GM23248 (cell line): ENCODE measurements at regions not wholly inside any gene's neighbourhood (a gene's known extent, or its start where the extent isn't known, plus 50 kb on each side); places are given as distances from the start of the nearest gene placed in this dataset.

ENCODE experiments used
- DNase-seq: peaks from one replicate; pipeline ENCODE4 v3.0.0-alpha.2; 2015
- H2AFZ ChIP-seq: fragments of 200-600 bp; sonication (generic); 2 replicates; pipeline ENCODE4 v1.6.1; 2016; ENCODE audit warnings: antibody characterized with exemption
- H3F3A ChIP-seq: fragments of 200-600 bp; sonication (generic); 2 replicates; pipeline ENCODE4 v1.6.1; 2016; ENCODE audit warnings: mild to moderate bottlenecking, antibody characterized with exemption, mixed run types; ENCODE audit not compliant: insufficient read depth
- H3K27ac ChIP-seq: fragments of 200-600 bp; sonication (generic); 2 replicates; pipeline ENCODE4 v1.5.1; 2016; ENCODE audit warnings: mild to moderate bottlenecking
- H3K27me3 ChIP-seq: fragments of 200-600 bp; sonication (generic); replicated peaks from 2 replicates; pipeline ENCODE4 v1.6.1; 2016; ENCODE audit warnings: mild to moderate bottlenecking; ENCODE audit not compliant: insufficient read depth
- H3K36me3 ChIP-seq: fragments of 200-600 bp; sonication (generic); 2 replicates; pipeline ENCODE4 v1.6.1; 2016; ENCODE audit warnings: low read depth, mild to moderate bottlenecking
- H3K4me1 ChIP-seq: fragments of 200-600 bp; sonication (generic); 2 replicates; pipeline ENCODE4 v1.6.1; 2016; ENCODE audit warnings: mild to moderate bottlenecking; ENCODE audit not compliant: insufficient read depth
- H3K4me2 ChIP-seq: fragments of 200-600 bp; sonication (generic); one replicate; pipeline ENCODE4 v1.6.1; 2016; ENCODE audit warnings: mild to moderate bottlenecking; ENCODE audit not compliant: unreplicated experiment
- H3K4me3 ChIP-seq: fragments of 200-600 bp; sonication (generic); 2 replicates; pipeline ENCODE4 v1.5.1; 2016; ENCODE audit warnings: mild to moderate bottlenecking
- H3K79me2 ChIP-seq: fragments of 200-600 bp; sonication (generic); 2 replicates; pipeline ENCODE4 v1.6.1; 2016; ENCODE audit warnings: mild to moderate bottlenecking; ENCODE audit not compliant: insufficient read depth
- H3K9ac ChIP-seq: fragments of 200-600 bp; sonication (generic); 2 replicates; pipeline ENCODE4 v1.6.1; 2016; ENCODE audit warnings: mild to moderate bottlenecking
- H3K9me2 ChIP-seq: fragments of 200-600 bp; sonication (generic); 2 replicates; pipeline ENCODE4 v1.6.1; 2016; ENCODE audit warnings: mixed run types, mild to moderate bottlenecking, moderate library complexity; ENCODE audit not compliant: insufficient read depth
- H3K9me3 ChIP-seq: fragments of 200-600 bp; sonication (generic); one replicate; pipeline ENCODE4 v1.6.1; 2017; ENCODE audit warnings: low read depth
- H4K20me1 ChIP-seq: fragments of 200-600 bp; sonication (generic); 2 replicates; pipeline ENCODE4 v1.6.0; 2016; ENCODE audit not compliant: insufficient read depth
- EZH2 ChIP-seq: fragments of 200-600 bp; sonication (generic); IDR thresholded peaks from 2 replicates; pipeline ENCODE4 v1.6.1; 2018; ENCODE audit warnings: antibody characterized with exemption, mild to moderate bottlenecking; ENCODE audit not compliant: insufficient read depth, poor library complexity, severe bottlenecking
- EZH2phosphoT487 ChIP-seq: fragments of 200-600 bp; sonication (generic); IDR thresholded peaks from 2 replicates; pipeline ENCODE4 v1.6.1; 2018; ENCODE audit warnings: antibody characterized with exemption, moderate library complexity, mild to moderate bottlenecking, low read depth; ENCODE audit not compliant: insufficient read depth
- WGBS, 2 experiments: methylation state at CpG; one replicate each; pipeline ENCODE4 v1.1.6; 2015 to 2017; ENCODE audit warnings: low lambda C conversion rate in 2 of 2, low coverage in 1 of 2; ENCODE audit errors: missing lambda C conversion rate in 2 of 2; 5-methylcytosine and 5-hydroxymethylcytosine counted together
- in situ Hi-C: fragments of 300-500 bp; cut with MboI; formaldehyde crosslinking; loops from 2 replicates; pipeline ENCODE4 v1.15.0; 2020

GRCh38 chr2:65885266-65885665, 452.9 kb upstream of the SPRED2 start:
- no peaks in the 10 kb centered on the region for H4K20me1 ChIP-seq
- in situ Hi-C loops, result no loop called here
- H3K27me3 ChIP-seq, result no peaks in the 10 kb centered on the region
- H3K9me2 ChIP-seq, result no peaks in the 10 kb centered on the region
- H2AFZ ChIP-seq, result no peak overlapping the region
- no peak overlapping the region for H3K4me3 ChIP-seq
- no peaks in the 10 kb centered on the region for H3K79me2 ChIP-seq
- H3K4me2 ChIP-seq, result no peak overlapping the region
- H3K36me3 ChIP-seq, result no peaks in the 10 kb centered on the region
- 0% methylated on average over 1 of the region's 1 CpG for WGBS, 2 experiments
- no peak overlapping the region for H3K9ac ChIP-seq
- no peak for DNase-seq
- H3F3A ChIP-seq, result no peaks in the 10 kb centered on the region
- H3K27ac ChIP-seq, result no peak overlapping the region
- no peaks in the 10 kb centered on the region for H3K4me1 ChIP-seq
- TF ChIP-seq EZH2 (no peak), EZH2phosphoT487 (no peak)
- H3K9me3 ChIP-seq, result no peaks in the 10 kb centered on the region

DNA sequence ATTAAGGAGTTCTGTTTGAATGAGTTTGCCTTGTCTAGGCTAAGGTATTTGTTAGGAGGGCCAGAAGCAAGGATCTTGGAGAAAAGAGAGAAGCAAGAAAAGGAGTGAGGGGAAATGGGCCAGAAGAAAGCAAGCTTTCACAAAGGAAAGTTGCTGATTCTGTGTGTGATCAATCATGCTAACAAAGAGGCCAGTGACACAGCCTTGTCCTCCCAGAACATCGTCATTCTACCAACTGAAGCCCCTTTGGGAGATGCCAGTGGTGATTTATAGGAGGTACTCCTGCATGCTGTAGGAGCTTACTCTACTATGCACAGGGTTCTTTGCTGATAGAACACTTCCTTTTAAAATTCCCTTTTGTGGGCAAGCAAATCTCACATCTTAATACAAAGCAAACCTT, 449.2 kb upstream of the SPRED2 start:
- H3K9ac ChIP-seq, result no peak overlapping the region
- no peak overlapping the region for H3K4me3 ChIP-seq
- no peaks in the 10 kb centered on the region for H3K9me3 ChIP-seq
- no peak for DNase-seq
- H3K27me3 ChIP-seq, result no peaks in the 10 kb centered on the region
- no peak overlapping the region for H3K4me2 ChIP-seq
- no peak for TF ChIP-seq EZH2
- no peak for TF ChIP-seq EZH2phosphoT487
- in situ Hi-C loops, result no loop called here
- no peak overlapping the region for H2AFZ ChIP-seq
- H3F3A ChIP-seq, result no peaks in the 10 kb centered on the region
- no peak overlapping the region for H3K27ac ChIP-seq
- H3K36me3 ChIP-seq, result no peaks in the 10 kb centered on the region
- 33 to 39% methylated on average over 1 of the region's 1 CpG for WGBS, 2 experiments
- H4K20me1 ChIP-seq, result no peaks in the 10 kb centered on the region
- no peaks in the 10 kb centered on the region for H3K9me2 ChIP-seq
- no peaks in the 10 kb centered on the region for H3K4me1 ChIP-seq
- H3K79me2 ChIP-seq, result no peaks in the 10 kb centered on the region

DNA sequence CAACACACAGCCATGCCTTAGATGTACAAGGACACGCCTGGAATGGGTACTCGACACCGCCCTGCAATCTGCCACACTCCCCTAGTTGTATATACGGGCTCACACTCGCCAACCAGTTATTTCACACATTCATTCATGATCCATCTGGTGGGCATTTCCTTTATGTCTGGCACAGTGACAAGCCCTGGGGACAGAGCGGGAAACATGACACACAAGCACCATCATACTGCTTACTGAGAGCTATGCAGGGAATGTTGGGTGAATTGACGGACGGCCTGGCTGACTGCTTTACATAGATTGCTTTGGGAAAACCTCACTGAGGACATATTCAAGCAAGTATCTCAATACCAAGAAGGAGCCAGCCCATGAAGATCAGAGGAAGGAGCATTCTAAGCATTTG, 448.0 kb upstream of the SPRED2 start:
- Histone ChIP-seq H3K36me3 (no peaks in the 10 kb centered on the region), H3K9me2 (no peaks in the 10 kb centered on the region), H2AFZ (no peak overlapping the region), H3F3A (no peaks in the 10 kb centered on the region), H3K4me3 (no peak overlapping the region), H3K4me1 (no peaks in the 10 kb centered on the region), H3K27ac (no peak overlapping the region), H4K20me1 (no peaks in the 10 kb centered on the region), H3K9me3 (no peaks in the 10 kb centered on the region), H3K4me2 (no peak overlapping the region), H3K79me2 (no peaks in the 10 kb centered on the region), H3K27me3 (no peaks in the 10 kb centered on the region), H3K9ac (no peak overlapping the region)
- WGBS, 2 experiments, result 52 to 59% methylated on average over 8 of the region's 8 CpGs
- in situ Hi-C loops, result no loop called here
- no peak for DNase-seq
- TF ChIP-seq EZH2phosphoT487 (no peak), EZH2 (no peak)

GRCh38 chr2:65878011-65878340, 445.6 kb upstream of the SPRED2 start:
- H3K79me2 ChIP-seq, result no peaks in the 10 kb centered on the region
- no peaks in the 10 kb centered on the region for H3K4me1 ChIP-seq
- H3K9ac ChIP-seq, result no peak overlapping the region
- no peak overlapping the region for H3K4me3 ChIP-seq
- H3K27ac ChIP-seq, result no peak overlapping the region
- no peaks in the 10 kb centered on the region for H3K9me2 ChIP-seq
- H3K9me3 ChIP-seq, result no peaks in the 10 kb centered on the region
- H2AFZ ChIP-seq, result no peak overlapping the region
- in situ Hi-C loops, result no loop called here
- TF ChIP-seq EZH2phosphoT487 (no peak), EZH2 (no peak)
- no peaks in the 10 kb centered on the region for H3F3A ChIP-seq
- WGBS, 2 experiments, result 46 to 52% methylated on average over 3 of the region's 3 CpGs
- no peak for DNase-seq
- H3K27me3 ChIP-seq, result no peaks in the 10 kb centered on the region
- no peaks in the 10 kb centered on the region for H3K36me3 ChIP-seq
- no peak overlapping the region for H3K4me2 ChIP-seq
- H4K20me1 ChIP-seq, result no peaks in the 10 kb centered on the region

DNA sequence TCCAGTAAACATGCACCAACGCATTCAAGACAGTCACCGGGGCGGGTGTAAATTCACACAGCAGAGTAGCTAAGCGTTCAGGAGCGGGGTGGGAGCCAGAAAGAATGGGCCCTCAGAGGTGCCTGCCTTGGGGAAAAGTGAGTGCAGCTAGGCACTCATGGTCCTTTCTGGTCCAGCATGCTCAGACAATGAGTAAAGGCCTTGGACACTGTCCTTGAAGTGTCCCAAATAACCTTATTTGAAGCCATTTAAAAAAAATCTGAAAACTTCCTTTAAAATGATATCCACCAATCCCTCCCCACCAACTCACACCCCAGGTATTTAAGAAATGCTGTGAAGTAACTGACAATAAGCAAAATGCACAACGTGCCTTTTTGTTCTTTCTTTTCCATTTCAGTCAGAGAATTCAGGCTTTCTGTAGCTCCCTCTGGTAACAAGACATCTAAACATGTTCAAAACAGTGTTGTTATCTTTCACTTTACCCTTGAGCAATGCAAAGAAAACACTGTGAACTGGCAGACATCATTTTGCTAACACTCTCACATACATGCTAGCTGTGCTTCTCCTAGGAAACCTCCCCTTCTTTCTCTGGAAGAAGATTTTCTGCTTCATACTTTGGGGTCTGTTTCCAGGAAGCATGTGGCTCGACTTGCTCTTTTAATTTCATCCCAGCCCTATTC, 445.1 kb upstream of the SPRED2 start:
- H3F3A ChIP-seq, result no peaks in the 10 kb centered on the region
- H3K9me3 ChIP-seq, result no peaks in the 10 kb centered on the region
- H3K79me2 ChIP-seq, result no peaks in the 10 kb centered on the region
- 41 to 44% methylated on average over 7 of the region's 7 CpGs for WGBS, 2 experiments
- no peaks in the 10 kb centered on the region for H3K9me2 ChIP-seq
- no peak for DNase-seq
- no peaks in the 10 kb centered on the region for H3K36me3 ChIP-seq
- H3K27me3 ChIP-seq, result no peaks in the 10 kb centered on the region
- no peak overlapping the region for H3K4me2 ChIP-seq
- H4K20me1 ChIP-seq, result no peaks in the 10 kb centered on the region
- TF ChIP-seq EZH2phosphoT487 (no peak), EZH2 (no peak)
- no peak overlapping the region for H3K9ac ChIP-seq
- H2AFZ ChIP-seq, result no peak overlapping the region
- in situ Hi-C loops, result no loop called here
- no peak overlapping the region for H3K27ac ChIP-seq
- H3K4me3 ChIP-seq, result no peak overlapping the region
- H3K4me1 ChIP-seq, result no peaks in the 10 kb centered on the region
